OCI-M2 (cell line): ENCODE measurements at regions not wholly inside any gene's neighbourhood (a gene's known extent, or its start where the extent isn't known, plus 50 kb on each side); places are given as distances from the start of the nearest gene placed in this dataset.
"Not testable (repeated sequence)": the region's sequence is repeated elsewhere in the genome, so short reads cannot be mapped to it uniquely, and the experiment has no call there.

Source experiments
- DNase-seq: peaks from one replicate; lab custom pipeline; 2025; ENCODE audit not compliant: unreplicated experiment; lab: John Stamatoyannopoulos, UW

GRCh38 chrX:47776292-47777006 is 60.3 kb upstream of the ZNF81 start:
- DNase-seq: no peak

- DNase-seq: no peak
These were observed 63.9 kb upstream of the ZNF81 start for GRCh38 chrX:47772764-47773163.

- no peak for DNase-seq
These were observed 65.2 kb upstream of the ZNF81 start for GRCh38 chrX:47771473-47771872.

- DNase-seq: not testable (repeated sequence)
These were observed 73.9 kb upstream of the ZNF81 start for GRCh38 chrX:47762826-47763225.

- DNase-seq: peak; percentile 8
These were observed 84.0 kb upstream of the ZNF81 start for GRCh38 chrX:47752685-47753084.

- DNase-seq: no peak
These were observed 85.0 kb upstream of the ZNF81 start for GRCh38 chrX:47751670-47752069.

GRCh38 chrX:47749185-47749967 is 87.3 kb upstream of the ZNF81 start:
- DNase-seq: no peak

GRCh38 chrX:47748576-47748975 is 88.1 kb upstream of the ZNF81 start:
- no peak for DNase-seq

- no peak for DNase-seq
These were observed 87.5 kb upstream of the UXT start for GRCh38 chrX:47746446-47746845.

GRCh38 chrX:47745416-47745815 is 86.4 kb upstream of the UXT start:
- no peak for DNase-seq

- no peak for DNase-seq
These were observed 84.5 kb upstream of the UXT start for GRCh38 chrX:47743504-47743903.

- not testable (repeated sequence) for DNase-seq
These were observed 79.9 kb upstream of the UXT start for GRCh38 chrX:47738870-47739269.

- no peak for DNase-seq
These were observed 64.7 kb upstream of the UXT start for GRCh38 chrX:47723689-47724088.

- no peak for DNase-seq
These were observed 64.1 kb upstream of the UXT start for GRCh38 chrX:47723083-47723482.

GRCh38 chrX:47722260-47722659 is 63.3 kb upstream of the UXT start:
- no peak for DNase-seq

GRCh38 chrX:47715078-47715477 is 56.1 kb upstream of the UXT start:
- not testable (repeated sequence) for DNase-seq

- peak; percentile 28 for DNase-seq
These were observed 53.7 kb upstream of the UXT start for GRCh38 chrX:47712675-47713074.

GRCh38 chrX:47710252-47710651 is 51.3 kb upstream of the UXT start:
- no peak for DNase-seq
